ENCODE measurements at regions not wholly inside any gene's neighbourhood (a gene's known extent, or its start where the extent isn't known, plus 50 kb on each side); places are given as distances from the start of the nearest gene placed in this dataset.

DNA sequence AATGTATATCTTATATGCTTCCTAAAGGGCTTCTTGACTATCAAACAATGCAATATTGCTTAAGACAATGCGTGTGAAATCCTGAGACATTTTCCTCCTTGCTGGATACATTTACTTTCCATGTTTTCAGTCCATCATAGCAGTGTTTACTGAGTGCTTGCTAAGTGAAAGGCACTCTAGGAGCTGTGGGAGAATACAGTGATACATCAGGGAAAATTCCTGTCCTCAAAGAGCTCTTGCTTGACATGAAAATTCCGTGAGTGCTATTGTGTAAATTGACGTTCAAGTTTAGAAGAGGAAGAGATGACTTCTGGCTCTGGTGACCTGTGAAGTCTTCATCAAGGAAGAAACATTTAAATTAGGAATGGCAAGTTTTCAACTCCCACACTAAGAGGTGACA is 449.4 kb upstream of the SOX11 start:
- Histone ChIP-seq H3K4me3 (ENCODE audit: low read depth, low read length) (no peak overlapping the region), H3K36me3 (ENCODE audit: control insufficient read depth, insufficient read depth, low read length) (no peaks in the 10 kb centered on the region), H3K27me3 (ENCODE audit: control insufficient read depth, insufficient read depth, low read length) (no peaks in the 10 kb centered on the region)
- TF ChIP-seq, protein P1, sequence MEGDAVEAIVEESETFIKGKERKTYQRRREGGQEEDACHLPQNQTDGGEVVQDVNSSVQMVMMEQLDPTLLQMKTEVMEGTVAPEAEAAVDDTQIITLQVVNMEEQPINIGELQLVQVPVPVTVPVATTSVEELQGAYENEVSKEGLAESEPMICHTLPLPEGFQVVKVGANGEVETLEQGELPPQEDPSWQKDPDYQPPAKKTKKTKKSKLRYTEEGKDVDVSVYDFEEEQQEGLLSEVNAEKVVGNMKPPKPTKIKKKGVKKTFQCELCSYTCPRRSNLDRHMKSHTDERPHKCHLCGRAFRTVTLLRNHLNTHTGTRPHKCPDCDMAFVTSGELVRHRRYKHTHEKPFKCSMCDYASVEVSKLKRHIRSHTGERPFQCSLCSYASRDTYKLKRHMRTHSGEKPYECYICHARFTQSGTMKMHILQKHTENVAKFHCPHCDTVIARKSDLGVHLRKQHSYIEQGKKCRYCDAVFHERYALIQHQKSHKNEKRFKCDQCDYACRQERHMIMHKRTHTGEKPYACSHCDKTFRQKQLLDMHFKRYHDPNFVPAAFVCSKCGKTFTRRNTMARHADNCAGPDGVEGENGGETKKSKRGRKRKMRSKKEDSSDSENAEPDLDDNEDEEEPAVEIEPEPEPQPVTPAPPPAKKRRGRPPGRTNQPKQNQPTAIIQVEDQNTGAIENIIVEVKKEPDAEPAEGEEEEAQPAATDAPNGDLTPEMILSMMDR (IDR thresholded peaks at IDR 0.05; ENCODE audit: insufficient read depth, low read length, severe bottlenecking): no peak
- no peak for DNase-seq (ENCODE audit: low read depth)
- FAIRE-seq: no peak

DNA sequence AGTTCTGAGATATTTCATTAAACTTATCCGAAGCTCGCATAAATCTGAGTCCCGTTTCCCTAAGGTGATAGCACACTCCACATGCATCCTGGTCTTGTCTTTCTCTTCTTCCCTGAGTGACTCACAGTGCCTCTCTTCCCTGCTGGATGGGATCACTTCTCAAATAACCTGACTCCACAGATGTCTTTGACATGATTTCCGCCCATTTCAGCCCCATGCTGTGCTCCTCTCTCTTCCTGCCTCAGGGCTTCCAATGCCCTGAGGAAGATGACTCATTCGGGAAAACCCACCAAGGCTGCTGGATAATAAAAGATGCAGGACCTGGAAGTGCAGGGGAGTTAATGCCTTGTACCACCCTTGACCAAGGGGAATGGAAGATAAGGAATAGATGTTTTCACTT is 441.7 kb upstream of the SOX11 start:
- Histone ChIP-seq H3K27me3 (ENCODE audit: control insufficient read depth, insufficient read depth, low read length) (no peaks in the 10 kb centered on the region), H3K36me3 (ENCODE audit: control insufficient read depth, insufficient read depth, low read length) (no peaks in the 10 kb centered on the region), H3K4me3 (ENCODE audit: low read depth, low read length) (no peak overlapping the region)
- no peak for FAIRE-seq
- no peak for DNase-seq (ENCODE audit: low read depth)
- TF ChIP-seq, protein P1 (IDR thresholded peaks at IDR 0.05; ENCODE audit: insufficient read depth, low read length, severe bottlenecking): no peak

DNA sequence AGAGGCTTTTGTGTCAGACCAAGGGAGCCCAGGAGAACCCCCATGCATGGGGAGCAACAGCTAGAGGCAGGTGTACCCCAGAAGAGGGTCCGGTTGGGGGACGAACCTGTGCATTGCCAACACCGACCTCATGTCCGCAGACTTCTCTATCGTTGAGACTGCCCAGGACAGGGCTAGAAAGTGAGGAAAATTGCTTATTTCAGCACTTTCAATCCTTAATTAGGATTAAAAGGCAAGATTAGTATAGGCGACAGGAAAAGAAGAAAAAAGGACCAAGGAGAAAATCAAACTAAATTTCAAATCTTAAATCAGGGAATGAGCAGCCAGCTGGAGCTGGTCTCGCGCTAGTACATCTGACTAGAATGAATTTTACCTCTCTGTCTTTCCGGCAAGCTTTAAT is 438.9 kb upstream of the SOX11 start:
- Histone ChIP-seq H3K27me3 (ENCODE audit: control insufficient read depth, insufficient read depth, low read length) (no peaks in the 10 kb centered on the region), H3K4me3 (ENCODE audit: low read depth, low read length) (no peak overlapping the region), H3K36me3 (ENCODE audit: control insufficient read depth, insufficient read depth, low read length) (no peaks in the 10 kb centered on the region)
- TF ChIP-seq, protein P1 (IDR thresholded peaks at IDR 0.05; ENCODE audit: insufficient read depth, low read length, severe bottlenecking): no peak
- FAIRE-seq: no peak
- no peak for DNase-seq (ENCODE audit: low read depth)

DNA sequence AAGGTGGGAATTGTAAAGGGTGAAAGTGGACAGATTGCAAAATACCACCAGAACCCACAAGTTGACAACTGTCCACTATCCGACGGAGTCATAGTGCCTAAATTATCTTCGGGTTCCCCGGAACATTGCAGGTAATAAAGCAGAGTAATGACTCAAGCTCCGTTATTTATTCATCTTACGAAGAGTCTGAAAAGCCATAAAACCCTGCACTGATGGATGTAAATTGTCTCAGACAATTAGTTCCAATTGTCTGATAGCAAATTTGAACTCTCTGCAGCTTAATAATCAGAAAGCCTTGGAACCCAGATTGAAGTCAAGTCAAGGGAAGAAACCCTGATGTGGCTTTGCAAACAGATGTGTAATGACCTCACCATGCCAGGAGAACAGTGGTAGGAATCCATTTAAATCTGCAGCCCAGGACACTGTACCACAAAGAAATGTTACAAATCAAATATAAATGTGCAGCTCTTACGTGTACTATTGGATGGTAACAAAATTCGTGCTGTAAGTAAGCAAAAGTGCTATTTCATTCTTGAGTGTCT is 437.3 kb upstream of the SOX11 start:
- no peak for DNase-seq (ENCODE audit: low read depth)
- TF ChIP-seq, protein P1 (IDR thresholded peaks at IDR 0.05; ENCODE audit: insufficient read depth, low read length, severe bottlenecking): no peak
- Histone ChIP-seq H3K4me3 (ENCODE audit: low read depth, low read length) (no peak overlapping the region), H3K27me3 (ENCODE audit: control insufficient read depth, insufficient read depth, low read length) (no peaks in the 10 kb centered on the region), H3K36me3 (ENCODE audit: control insufficient read depth, insufficient read depth, low read length) (no peaks in the 10 kb centered on the region)
- FAIRE-seq: no peak

DNA sequence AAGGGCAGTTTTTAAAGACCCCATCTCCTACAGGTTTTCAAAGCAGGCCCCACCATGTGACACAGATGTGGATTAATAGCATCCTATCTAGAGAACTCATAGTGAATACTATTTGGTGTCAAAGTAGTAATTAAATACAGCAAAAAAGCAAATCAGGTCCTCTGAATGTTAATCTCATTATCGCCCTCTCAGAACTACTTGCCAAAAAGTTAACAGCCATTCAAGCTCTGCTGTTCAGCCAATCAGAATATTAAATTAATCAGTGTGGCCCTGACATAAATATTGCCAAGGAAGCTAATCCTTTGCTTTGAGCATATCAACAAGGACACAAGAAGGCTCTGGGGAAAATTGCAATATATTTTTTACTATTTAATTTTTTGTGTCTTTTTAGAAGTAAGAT is 428.9 kb upstream of the SOX11 start:
- FAIRE-seq: no peak

DNA sequence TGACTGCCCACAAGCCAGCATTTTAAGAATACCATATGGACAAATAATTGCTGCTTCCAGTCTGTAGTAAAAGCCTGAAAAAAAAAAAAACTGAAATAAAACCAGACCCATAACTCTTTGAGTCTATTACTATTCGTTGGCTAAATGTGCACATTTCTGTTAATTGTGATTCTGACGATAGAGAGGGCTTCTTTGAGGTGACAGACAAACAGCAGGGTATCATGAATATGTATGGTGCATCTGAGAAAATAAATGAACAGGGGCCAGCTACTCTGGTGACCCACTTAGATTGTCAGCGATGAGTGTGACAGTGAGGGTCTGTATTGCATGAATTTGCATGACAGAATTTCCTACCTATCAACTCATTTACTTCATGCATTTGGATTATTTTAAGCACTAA is 427.8 kb upstream of the SOX11 start:
- FAIRE-seq (no peak), DNase-seq (ENCODE audit: low read depth) (no peak)
- TF ChIP-seq, protein P1 (IDR thresholded peaks at IDR 0.05; ENCODE audit: insufficient read depth, low read length, severe bottlenecking): no peak
- no peak overlapping the region for H3K4me3 ChIP-seq (ENCODE audit: low read depth, low read length)
- H3K36me3 ChIP-seq (ENCODE audit: control insufficient read depth, insufficient read depth, low read length): no peaks in the 10 kb centered on the region
- H3K27me3 ChIP-seq (ENCODE audit: control insufficient read depth, insufficient read depth, low read length): no peaks in the 10 kb centered on the region

More for the DNA sequence above, 428.9 kb upstream of the SOX11 start:
- no peaks in the 10 kb centered on the region for H3K27me3 ChIP-seq (ENCODE audit: control insufficient read depth, insufficient read depth, low read length)
- TF ChIP-seq, protein P1 (IDR thresholded peaks at IDR 0.05; ENCODE audit: insufficient read depth, low read length, severe bottlenecking): no peak
- no peak overlapping the region for H3K4me3 ChIP-seq (ENCODE audit: low read depth, low read length)
- no peaks in the 10 kb centered on the region for H3K36me3 ChIP-seq (ENCODE audit: control insufficient read depth, insufficient read depth, low read length)
- no peak for DNase-seq (ENCODE audit: low read depth)
